ENCODE measurements at regions not wholly inside any gene's neighbourhood (a gene's known extent, or its start where the extent isn't known, plus 50 kb on each side); places are given as distances from the start of the nearest gene placed in this dataset.

DNA sequence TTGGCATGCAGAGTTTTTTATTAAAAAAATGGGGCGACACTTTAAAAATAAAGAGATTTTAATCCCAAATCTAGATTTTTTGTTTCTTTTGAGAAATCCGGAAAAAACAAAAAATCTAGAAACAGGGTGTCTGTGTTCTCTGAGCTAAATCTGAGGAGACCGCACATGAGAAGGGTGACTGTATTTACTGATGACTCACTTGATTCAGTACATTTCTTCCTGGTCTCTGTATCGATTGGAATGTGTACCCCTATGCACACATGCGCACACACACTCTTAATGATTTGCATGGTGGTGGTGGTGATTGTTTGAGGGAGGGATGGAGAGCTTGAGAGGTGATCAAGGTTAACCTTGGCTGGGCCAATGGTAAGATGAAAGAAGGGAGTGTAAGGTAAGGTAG, 443.1 kb upstream of the THRB start:
- TF ChIP-seq POLR2AphosphoS5 (IDR thresholded peaks at IDR 0.05; ENCODE audit: low read depth, low read length), result no peak
- TF ChIP-seq, protein P1, sequence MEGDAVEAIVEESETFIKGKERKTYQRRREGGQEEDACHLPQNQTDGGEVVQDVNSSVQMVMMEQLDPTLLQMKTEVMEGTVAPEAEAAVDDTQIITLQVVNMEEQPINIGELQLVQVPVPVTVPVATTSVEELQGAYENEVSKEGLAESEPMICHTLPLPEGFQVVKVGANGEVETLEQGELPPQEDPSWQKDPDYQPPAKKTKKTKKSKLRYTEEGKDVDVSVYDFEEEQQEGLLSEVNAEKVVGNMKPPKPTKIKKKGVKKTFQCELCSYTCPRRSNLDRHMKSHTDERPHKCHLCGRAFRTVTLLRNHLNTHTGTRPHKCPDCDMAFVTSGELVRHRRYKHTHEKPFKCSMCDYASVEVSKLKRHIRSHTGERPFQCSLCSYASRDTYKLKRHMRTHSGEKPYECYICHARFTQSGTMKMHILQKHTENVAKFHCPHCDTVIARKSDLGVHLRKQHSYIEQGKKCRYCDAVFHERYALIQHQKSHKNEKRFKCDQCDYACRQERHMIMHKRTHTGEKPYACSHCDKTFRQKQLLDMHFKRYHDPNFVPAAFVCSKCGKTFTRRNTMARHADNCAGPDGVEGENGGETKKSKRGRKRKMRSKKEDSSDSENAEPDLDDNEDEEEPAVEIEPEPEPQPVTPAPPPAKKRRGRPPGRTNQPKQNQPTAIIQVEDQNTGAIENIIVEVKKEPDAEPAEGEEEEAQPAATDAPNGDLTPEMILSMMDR (IDR thresholded peaks at IDR 0.05), result no peak
- TF ChIP-seq SIN3A (IDR thresholded peaks at IDR 0.05; ENCODE audit: borderline replicate concordance, insufficient read depth, low read depth, low read length), result no peak
- TF ChIP-seq TCF7L2 (IDR thresholded peaks at IDR 0.05; ENCODE audit: low read depth, low read length), result no peak
- TF ChIP-seq, protein P2, sequence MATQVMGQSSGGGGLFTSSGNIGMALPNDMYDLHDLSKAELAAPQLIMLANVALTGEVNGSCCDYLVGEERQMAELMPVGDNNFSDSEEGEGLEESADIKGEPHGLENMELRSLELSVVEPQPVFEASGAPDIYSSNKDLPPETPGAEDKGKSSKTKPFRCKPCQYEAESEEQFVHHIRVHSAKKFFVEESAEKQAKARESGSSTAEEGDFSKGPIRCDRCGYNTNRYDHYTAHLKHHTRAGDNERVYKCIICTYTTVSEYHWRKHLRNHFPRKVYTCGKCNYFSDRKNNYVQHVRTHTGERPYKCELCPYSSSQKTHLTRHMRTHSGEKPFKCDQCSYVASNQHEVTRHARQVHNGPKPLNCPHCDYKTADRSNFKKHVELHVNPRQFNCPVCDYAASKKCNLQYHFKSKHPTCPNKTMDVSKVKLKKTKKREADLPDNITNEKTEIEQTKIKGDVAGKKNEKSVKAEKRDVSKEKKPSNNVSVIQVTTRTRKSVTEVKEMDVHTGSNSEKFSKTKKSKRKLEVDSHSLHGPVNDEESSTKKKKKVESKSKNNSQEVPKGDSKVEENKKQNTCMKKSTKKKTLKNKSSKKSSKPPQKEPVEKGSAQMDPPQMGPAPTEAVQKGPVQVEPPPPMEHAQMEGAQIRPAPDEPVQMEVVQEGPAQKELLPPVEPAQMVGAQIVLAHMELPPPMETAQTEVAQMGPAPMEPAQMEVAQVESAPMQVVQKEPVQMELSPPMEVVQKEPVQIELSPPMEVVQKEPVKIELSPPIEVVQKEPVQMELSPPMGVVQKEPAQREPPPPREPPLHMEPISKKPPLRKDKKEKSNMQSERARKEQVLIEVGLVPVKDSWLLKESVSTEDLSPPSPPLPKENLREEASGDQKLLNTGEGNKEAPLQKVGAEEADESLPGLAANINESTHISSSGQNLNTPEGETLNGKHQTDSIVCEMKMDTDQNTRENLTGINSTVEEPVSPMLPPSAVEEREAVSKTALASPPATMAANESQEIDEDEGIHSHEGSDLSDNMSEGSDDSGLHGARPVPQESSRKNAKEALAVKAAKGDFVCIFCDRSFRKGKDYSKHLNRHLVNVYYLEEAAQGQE (IDR thresholded peaks at IDR 0.05; ENCODE audit: insufficient read depth in 1 of 2, low read depth in 2 of 2, low read length in 1 of 2), result no peak
- H3K36me3 ChIP-seq (ENCODE audit: control insufficient read depth, insufficient read depth, low read length), result no peaks in the 10 kb centered on the region
- in situ Hi-C loops (cut with HindIII; ENCODE audit: low pct_unique_long_range_greater_than_20kb, low sequenced_read_pairs) (no loop called here), intact Hi-C loops (cut with micrococcal nuclease; ENCODE audit: unreplicated experiment) (no loop called here)
- no peak for ATAC-seq
- ChIA-PET CTCF (no interaction called here), POLR2A (interaction anchor here (0.5 kb wide), 1 partner anchor 325 kb away, joined by 3 read pairs; no protein-coding TSS in a partner anchor)
- BruUV-seq (replicated peaks), result no TSS peak
- H3K27me3 ChIP-seq (ENCODE audit: control insufficient read depth, insufficient read depth, low read length), result no peaks in the 10 kb centered on the region
- DNase-seq (ENCODE audit: low read depth, low spot score), result no peak
- no peaks in the 10 kb centered on the region for H3K9me3 ChIP-seq (ENCODE audit: control insufficient read depth, insufficient read depth, low read depth, low read length)
- no peak overlapping the region for H3K4me3 ChIP-seq (ENCODE audit: low read depth in 2 of 2, low read length in 2 of 2)
- no peaks in the 10 kb centered on the region for H3K4me1 ChIP-seq (ENCODE audit: control insufficient read depth, insufficient read depth, low read length)
- H3K27ac ChIP-seq (ENCODE audit: low read length), result no peak overlapping the region

DNA sequence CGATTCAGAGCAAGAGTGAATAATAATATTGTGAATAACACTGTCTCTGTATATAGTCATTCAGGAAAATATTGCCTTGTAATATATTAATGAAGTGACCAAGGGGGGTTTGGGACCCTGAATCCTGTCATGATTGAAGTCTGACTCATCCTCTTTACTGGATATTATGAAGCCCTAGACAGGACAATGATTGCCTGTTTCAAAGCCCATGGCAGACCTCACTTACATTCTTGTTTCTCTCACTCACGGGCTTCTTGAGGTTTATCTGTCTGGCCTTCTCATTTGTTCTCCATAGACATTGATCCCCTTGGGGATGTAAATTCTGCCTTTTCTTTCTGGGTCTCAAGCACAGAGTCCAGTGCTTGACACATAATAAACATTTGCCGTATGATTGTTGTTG, 449.3 kb upstream of the THRB start:
- no peak overlapping the region for H3K4me3 ChIP-seq (ENCODE audit: low read depth in 2 of 2, low read length in 2 of 2)
- CTCF ChIA-PET, result no interaction called here
- in situ Hi-C loops (cut with HindIII; ENCODE audit: low pct_unique_long_range_greater_than_20kb, low sequenced_read_pairs), result no loop called here
- no TSS peak for BruUV-seq (replicated peaks)
- TF ChIP-seq POLR2AphosphoS5 (IDR thresholded peaks at IDR 0.05; ENCODE audit: low read depth, low read length), result no peak
- TF ChIP-seq TCF7L2 (IDR thresholded peaks at IDR 0.05; ENCODE audit: low read depth, low read length), result no peak
- TF ChIP-seq, protein P2 (IDR thresholded peaks at IDR 0.05; ENCODE audit: insufficient read depth in 1 of 2, low read depth in 2 of 2, low read length in 1 of 2), result no peak
- no peak for TF ChIP-seq SIN3A (IDR thresholded peaks at IDR 0.05; ENCODE audit: borderline replicate concordance, insufficient read depth, low read depth, low read length)
- TF ChIP-seq, protein P1 (IDR thresholded peaks at IDR 0.05), result no peak
- DNase-seq (ENCODE audit: low read depth, low spot score) (no peak), ATAC-seq (no peak)
- H3K36me3 ChIP-seq (ENCODE audit: control insufficient read depth, insufficient read depth, low read length), result no peaks in the 10 kb centered on the region
- intact Hi-C loops (cut with micrococcal nuclease; ENCODE audit: unreplicated experiment), result no loop called here
- POLR2A ChIA-PET, result no interaction called here
- H3K4me1 ChIP-seq (ENCODE audit: control insufficient read depth, insufficient read depth, low read length), result no peaks in the 10 kb centered on the region
- no peaks in the 10 kb centered on the region for H3K27me3 ChIP-seq (ENCODE audit: control insufficient read depth, insufficient read depth, low read length)
- no peak overlapping the region for H3K27ac ChIP-seq (ENCODE audit: low read length)
- H3K9me3 ChIP-seq (ENCODE audit: control insufficient read depth, insufficient read depth, low read depth, low read length), result no peaks in the 10 kb centered on the region
